Ishikawa (cell line): ENCODE measurements at regions not wholly inside any gene's neighbourhood (a gene's known extent, or its start where the extent isn't known, plus 50 kb on each side); places are given as distances from the start of the nearest gene placed in this dataset.

Source experiments
- CEBPB ChIP-seq: IDR thresholded peaks from 2 replicates; pipeline ENCODE4 v1.6.1; 2012
- CREB1 ChIP-seq: IDR thresholded peaks from 2 replicates; pipeline ENCODE4 v1.6.1; 2012; ENCODE audit warnings: low read depth
- FOXM1 ChIP-seq: IDR thresholded peaks from 2 replicates; pipeline ENCODE4 v1.6.1; 2012; ENCODE audit warnings: low read depth, borderline replicate concordance
- TAF1 ChIP-seq: IDR thresholded peaks from 2 replicates; pipeline ENCODE4 v1.6.1; 2012; ENCODE audit warnings: low read depth, mild to moderate bottlenecking
- TEAD4 ChIP-seq: IDR thresholded peaks from 2 replicates; pipeline ENCODE4 v1.6.1; 2012
- TF ChIP-seq, protein P1 (sequence below): IDR thresholded peaks from 2 replicates; pipeline ENCODE4 v1.6.1; 2012
- TF ChIP-seq, protein P2 (sequence below): IDR thresholded peaks from 2 replicates; pipeline ENCODE4 v1.6.1; 2012

DNA sequence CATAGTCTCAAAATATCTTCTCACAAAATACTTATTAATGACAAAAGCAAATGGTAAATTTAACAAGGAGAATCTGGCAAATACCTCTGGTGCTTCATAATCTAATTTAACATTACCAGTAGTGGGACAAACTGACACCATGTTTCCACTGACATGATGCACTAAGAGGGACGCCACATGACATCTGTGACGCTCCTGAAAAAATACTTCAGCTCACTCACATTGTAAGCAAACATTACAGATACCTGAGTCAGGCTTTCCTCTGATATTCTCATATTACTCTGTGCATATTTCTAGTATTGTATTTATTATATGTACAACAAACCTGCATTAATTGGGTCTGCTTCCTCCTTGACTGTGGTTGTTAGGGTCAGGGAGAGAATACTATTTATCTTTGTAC is 56.7 kb upstream of the OSMR start:
- no peak for TF ChIP-seq TEAD4
- TF ChIP-seq CEBPB, result no peak
- TF ChIP-seq CREB1, result no peak
- TF ChIP-seq, protein P1, sequence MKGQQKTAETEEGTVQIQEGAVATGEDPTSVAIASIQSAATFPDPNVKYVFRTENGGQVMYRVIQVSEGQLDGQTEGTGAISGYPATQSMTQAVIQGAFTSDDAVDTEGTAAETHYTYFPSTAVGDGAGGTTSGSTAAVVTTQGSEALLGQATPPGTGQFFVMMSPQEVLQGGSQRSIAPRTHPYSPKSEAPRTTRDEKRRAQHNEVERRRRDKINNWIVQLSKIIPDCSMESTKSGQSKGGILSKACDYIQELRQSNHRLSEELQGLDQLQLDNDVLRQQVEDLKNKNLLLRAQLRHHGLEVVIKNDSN, result no peak
- TF ChIP-seq TAF1, result no peak
- no peak for TF ChIP-seq FOXM1
- TF ChIP-seq, protein P2, sequence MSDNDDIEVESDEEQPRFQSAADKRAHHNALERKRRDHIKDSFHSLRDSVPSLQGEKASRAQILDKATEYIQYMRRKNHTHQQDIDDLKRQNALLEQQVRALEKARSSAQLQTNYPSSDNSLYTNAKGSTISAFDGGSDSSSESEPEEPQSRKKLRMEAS, result no peak
